CD4-positive, alpha-beta T cell treated with Interleukin-15 for 1 hour (primary cell): ENCODE measurements at regions not wholly inside any gene's neighbourhood (a gene's known extent, or its start where the extent isn't known, plus 50 kb on each side); places are given as distances from the start of the nearest gene placed in this dataset.
"Not testable (repeated sequence)": the region's sequence is repeated elsewhere in the genome, so short reads cannot be mapped to it uniquely, and the experiment has no call there.

Experiments
- DNase-seq: peaks from one replicate; pipeline ENCODE4 v3.0.0-alpha.2; 2020

DNA sequence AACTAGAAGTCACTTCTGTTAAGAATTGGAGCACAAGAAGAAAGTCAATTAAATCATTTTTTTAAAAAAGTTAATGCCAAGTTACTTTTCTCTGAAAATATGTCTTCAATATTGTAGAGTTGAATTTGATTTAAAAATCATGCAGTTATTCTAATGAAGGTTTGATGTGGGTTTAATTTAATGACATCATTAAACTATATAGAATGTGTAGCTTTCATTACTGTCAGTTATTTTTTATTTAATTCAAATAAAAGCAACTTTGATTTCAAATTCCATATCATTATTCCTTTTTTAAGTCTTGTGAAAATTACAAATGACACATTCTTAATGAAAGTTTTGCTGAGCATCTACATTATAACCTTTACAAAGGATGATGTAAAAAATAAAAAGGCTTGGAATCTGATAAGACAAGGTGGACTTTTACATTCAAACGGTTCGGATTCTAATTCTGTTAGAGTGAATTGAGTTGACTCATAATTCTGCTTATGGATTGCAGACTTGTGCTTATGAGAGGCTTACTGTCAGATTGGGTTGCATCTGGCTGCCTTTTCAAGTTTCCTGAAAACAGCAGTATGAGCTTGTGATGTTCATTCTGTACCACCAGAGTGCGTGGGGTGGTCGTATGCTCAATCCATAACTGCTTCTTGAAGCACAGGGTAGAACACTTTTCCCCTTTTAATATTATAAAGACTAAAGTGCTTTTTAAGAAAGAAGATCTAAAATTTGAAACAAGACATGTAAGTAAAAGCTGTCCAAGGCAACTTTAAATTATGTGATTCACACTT is 253.0 kb upstream of the ARRDC3 start:
- no peak for DNase-seq

DNA sequence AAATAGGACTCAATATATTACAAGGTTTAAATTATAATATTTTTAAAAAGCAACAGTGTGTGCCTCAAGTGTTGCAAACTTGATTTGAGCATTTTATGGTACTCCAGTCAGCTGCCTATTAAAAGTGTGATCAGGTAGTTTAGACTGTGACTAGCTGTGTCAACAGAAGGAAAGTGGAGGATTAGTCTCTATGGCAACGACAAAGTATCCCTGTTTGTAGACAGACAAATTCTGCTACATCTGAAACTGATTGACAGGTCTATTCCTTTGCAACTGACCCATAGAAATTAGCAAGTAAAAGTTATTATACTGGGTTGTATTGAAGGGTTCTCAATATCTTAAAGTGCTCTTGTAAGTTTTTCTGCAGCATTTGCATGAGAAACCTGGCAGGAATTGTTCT is 249.8 kb upstream of the ARRDC3 start:
- no peak for DNase-seq

DNA sequence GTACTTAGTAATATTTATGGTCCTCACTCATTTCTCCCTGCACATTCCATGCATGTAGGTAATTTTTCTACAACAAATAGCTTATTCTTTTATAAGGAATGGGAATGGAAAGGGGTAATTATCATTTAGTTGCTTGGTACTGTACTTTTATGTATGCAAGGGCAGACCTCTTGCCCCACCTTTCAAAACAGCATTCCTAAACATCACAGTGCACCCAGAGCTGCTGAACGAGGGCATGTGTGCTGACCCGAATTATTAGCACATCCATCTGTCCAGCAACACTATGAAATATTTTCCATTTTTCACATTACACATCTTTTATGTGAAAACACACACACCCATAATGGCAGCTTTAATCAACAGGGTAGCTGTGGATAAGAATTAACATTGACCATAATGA is 228.6 kb upstream of the ARRDC3 start:
- no peak for DNase-seq

DNA sequence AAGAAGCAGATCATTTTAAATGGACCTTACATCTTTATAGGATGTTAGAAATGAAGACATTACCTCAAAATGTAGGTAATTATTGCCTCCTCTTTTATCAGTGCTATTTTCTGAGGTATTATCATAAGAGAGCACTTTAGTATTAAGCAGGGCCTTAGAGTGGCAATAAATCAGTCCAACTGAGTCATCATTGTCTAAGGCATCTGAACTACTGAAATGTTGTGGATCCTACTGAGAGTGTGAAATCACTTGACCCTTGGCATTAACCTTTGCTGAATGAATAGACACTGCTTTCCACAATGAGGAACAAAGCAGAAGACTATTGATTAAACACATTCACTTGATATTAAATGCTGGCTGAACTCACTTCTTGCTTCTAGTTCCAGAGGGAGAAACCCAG is 224.6 kb upstream of the ARRDC3 start:
- DNase-seq = no peak

DNA sequence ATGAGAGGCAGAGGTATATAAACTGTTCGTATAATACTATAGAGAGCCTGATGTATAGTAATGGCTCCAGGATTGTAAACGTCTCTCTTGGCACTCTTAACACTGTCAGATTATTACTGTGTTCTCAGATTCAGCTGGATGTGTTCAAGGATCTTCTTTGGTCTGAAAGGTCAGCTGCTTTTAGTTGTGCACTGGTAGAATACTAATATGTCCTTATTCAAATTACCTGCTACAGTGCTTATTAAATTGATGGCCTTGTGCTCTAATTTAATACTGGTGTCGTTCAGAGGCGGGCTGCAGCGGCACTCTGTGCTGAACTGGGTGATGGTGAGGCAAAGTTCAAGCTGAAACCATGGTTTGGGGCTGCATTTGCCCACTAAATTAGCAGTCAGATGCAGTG is 216.7 kb upstream of the ARRDC3 start:
- DNase-seq = no peak

DNA sequence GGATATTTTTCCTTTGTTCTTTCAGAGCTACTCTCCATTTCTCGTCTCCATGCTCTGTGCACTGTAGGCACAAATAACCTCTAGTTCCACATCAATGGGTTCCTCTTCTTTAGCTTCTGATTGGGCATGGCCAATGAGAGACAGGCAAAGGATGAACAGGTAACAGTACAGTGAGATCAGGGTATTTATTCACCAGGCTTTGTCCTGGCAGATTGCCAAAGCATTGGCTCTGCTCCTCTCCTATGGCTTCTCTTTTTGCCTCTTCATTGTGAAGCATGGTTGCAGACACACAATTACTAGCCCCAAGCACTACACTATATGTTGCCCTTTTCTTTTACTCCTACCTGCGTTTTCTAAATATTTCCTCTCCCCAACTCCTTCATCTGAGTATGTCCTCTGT is 215.1 kb upstream of the ARRDC3 start:
- no peak for DNase-seq

DNA sequence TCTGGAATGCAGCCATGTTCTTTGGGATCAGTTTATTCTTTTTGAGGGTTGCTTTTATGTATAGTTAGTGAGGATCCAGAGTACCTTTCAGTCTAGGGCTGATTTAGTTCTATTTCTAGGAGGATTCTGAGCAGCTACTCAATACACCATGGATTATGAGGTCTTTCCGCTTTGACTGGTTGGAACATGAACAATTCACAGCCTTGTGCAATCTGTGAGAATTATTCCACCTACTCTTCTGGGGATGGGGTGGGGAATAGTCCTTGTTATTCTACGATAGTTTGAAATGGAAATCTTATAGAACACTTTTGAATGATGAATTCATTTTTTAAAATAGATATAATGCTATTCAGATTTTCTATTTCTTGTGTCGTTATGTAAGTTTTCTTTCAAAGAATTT is 212.3 kb upstream of the ARRDC3 start:
- no peak for DNase-seq

DNA sequence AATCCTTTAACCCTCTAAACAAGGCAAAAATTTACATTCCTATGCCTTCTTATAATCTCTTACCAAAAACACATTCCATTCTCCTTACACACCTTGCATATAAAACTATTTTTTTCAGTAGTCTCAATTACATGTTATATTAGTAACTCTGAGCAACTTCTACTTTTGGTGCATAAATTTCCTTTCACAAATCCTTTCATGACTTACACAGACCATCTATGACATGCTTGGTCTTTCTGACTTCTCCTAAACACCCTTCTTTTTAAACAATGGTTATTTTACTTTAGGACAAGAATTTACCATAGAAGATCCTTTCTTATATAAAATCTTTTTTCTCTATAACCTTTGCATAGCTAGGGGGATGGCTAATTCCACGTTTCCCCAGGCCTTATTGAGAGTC is 208.0 kb upstream of the ARRDC3 start:
- DNase-seq = no peak

DNA sequence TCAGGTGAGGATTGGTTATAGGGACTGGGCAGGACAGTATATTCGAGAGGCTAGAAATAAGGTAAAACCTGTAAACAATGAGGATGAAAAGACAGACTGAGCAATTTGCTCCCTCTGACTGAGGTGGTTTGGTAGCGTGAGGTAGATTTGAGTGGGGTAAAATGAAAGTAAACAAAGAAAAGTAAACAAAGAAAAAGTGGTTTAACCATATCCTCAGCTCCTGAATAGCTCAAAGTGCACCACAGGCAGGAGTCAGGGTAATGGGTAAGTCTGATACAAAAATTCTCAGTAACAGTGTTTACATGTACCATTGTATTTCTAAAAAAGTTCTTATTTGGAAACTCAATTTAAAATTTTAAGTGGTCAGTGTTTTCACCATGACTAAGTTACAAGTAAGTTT is 203.1 kb upstream of the ARRDC3 start:
- no peak for DNase-seq

DNA sequence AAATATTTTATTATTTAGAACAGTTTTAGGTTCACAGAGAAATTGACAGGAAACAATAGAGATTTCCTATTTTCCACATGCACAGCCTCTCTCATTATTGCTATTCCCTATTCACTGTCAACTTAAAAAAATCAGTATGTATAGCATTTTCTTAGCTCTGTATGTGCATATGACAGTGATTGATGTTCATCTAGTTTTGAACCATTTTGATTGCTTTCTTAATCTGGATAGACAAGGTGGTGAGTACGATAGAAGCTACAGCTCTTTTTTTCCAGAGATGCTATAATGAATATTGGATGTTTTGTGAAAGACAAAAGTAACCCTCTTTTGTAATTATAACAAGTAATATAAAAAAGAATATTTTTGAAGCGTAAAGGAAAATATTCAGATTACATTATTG is 201.2 kb upstream of the ARRDC3 start:
- no peak for DNase-seq

DNA sequence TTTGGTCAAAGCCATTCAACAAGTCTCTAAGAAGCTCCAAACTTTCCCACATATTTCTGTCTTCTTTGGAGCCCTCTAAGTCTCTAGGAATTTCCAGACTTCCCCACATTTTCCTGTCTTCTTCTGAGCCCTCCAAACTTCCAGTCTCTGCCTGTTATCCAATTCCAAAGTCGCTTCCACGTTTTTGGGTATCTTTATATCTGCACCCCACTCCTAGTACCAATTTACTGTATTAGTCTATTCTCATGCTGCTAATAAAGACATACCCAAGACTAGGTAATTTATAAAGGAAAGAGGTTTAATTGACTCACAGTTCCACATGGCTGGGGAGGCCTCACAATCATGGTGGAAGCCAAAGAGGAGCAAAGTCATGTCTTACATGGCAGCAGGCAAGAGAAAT is 182.9 kb upstream of the ARRDC3 start:
- DNase-seq = not testable (repeated sequence)

DNA sequence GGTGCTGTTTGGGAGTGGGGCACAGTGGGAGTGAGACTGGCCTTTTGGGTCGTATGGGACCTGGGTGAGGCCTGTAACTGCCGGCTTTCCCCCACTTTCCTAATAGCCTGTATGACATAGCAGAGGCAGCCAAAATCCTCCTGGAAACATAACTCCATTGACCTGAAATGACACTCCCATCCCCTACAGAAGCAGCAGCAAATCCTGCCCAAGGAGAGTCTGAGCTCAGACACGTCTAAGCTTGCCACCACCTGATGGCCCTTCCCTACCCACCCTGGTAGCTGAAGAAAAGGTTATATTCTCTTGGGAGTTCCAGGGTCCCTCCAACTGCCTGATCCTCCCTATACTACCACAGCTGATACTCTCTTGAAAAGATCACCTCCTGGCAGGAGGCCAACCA is 179.8 kb upstream of the ARRDC3 start:
- no peak for DNase-seq

DNA sequence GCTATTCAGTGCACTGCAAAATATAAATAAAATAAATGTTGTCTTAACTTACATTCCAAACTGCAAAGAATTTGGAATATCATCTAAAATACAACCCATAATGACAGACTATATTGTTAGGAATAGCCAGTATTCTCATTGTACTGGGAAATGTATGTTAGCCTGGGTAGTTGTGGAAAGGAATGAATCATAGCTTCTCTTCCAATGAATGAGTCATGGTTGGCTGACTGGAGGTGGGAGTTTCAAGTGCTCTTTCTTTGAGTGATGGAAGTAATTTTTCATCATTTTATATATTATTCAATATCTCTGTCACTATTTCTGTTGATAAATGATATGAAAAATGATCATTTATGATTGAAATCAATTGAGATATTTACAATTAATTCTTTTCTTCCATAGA is 158.6 kb upstream of the ARRDC3 start:
- DNase-seq = no peak

DNA sequence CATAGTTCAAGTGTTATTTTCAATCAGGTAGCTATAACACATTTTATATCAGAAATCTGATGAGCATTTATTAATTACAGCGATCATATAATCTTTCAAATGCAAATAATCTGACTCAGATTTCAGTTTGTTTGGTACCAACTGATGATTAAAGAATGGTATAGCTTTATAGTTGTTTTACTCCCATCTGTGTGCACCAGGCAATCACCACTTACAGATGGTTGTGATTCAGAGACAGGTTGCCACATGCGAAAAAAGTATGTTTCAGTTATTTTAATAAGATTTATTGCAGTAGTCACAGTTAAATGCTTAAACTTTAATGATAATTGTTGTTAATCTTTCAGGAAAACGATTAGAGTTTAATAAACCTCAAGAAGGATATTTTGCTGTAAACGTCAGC is 155.1 kb upstream of the ARRDC3 start:
- no peak for DNase-seq

DNA sequence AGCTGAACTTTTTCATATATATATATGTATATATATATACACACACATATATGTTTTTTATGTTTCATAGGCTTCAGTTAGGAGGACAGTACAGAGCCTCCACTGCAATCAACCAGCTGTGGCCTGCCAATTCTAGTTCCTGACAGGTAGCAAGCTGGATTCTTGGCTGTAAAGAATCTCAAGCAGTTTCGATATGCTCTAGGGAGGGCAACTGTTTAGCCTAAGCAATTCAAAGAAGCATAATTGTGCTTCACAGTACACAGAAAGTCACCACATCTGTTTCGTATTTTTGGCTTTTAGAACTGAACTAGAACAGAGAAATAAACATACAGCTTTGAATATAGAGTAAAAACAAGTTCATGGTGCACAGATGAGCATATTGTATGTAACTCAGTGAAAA is 152.4 kb upstream of the ARRDC3 start:
- no peak for DNase-seq

DNA sequence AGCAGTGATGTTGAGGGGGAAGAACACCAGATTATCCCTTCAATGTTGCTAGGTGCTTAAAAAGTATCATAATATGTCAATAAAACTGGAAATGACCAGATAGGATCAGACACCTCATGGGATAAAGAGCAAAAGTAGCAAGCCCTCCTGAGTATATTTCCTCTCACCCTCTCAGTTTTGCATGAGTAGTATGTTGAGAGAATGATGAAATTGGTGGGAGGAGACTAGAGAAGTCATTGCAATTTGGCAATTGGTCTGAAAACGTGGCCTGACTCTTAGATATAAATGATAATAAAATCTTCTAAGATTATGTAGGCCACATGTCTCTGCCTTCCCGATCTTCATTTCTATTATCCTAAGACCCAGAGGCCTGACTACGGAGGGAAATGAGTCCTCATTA is 151.2 kb upstream of the ARRDC3 start:
- DNase-seq = no peak

DNA sequence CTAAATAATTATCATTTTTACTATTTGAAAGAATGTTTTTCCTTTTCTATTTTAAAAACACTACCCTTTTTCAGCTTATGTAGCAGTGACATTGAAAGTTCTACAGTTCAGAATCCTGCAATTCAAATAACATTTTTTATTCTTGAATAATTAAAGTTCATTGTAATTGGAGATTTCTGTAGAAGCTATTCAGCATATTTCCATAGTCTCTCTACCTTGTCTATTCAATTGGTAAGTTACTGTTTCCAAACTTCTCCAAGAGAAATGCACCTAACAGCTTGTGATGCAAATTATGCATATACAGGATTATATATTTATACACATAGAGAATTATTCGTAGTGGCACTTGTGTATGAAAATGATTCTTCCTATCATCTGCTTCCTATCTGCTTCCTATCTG is 149.7 kb upstream of the ARRDC3 start:
- DNase-seq = no peak

DNA sequence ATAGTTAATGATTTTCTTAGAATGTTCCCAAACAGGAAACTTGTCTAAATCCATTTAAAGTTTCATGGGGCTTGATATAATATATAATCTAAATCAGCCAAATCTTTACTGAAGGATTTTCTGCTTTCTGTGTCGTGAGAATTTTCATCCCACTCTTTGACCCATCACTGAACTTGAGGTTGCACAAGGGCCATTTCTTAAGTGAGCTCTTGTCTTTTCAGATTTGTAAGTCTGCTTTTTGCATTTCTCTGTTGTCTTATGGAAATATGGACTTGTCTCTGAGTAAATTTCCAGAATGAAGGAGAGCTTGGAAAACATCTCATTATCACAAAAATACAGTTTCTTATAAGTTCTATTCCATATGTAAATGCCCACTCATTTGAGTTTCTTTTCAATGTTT is 149.2 kb upstream of the ARRDC3 start:
- DNase-seq = no peak

DNA sequence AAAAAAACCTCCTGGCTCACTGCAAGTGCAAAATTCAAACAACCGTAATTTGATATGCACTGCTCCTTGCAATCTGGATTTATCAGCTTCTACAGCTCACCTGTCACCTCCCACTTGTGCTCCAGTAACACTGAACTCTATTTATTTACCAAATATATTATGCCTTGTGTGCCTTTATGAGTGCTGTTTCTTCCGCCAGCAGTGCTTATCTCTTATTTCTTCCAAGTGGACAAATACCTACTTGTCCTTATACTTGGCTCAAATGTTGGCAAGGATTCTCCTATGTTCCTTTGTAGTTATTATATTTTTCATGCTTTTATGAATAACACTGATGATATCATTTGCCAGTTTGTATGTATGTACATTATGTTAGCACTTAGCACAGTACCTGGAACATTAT is 145.7 kb upstream of the ARRDC3 start:
- no peak for DNase-seq

DNA sequence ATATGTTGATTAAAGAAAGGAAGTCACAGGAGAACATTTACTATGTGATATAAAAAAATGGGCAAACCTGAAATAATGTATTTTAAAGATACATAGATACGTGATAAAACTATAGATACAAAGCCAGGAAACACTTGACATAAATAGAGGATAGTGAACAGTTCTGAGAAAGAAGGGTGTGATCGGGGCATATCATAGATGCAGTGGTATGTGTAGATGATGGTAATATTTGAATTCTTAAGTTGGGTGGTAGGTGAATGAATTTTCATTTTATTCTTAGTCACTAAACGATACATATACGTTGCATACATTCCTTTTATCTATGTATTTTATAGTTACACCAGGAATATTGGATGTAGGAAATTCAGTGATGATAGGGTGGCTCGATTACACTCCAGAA is 138.7 kb upstream of the ARRDC3 start:
- no peak for DNase-seq

DNA sequence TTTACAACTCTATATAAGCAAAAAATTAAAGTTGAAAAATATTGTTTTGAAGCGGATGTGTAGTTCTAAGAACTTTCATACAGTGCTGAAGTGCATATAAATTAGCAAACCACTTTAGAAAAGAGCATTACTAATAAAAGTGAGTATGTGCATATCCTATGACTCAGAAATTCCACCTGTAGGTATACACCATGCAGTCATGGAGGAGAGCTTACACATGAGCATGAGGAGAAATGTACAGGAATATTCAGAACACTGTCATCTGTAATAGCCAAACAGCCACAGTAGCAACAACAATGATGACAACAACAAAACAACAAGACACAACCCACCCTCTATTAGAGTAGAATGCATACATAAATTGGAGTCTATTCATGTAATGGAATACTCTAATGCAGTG is 138.2 kb upstream of the ARRDC3 start:
- no peak for DNase-seq

DNA sequence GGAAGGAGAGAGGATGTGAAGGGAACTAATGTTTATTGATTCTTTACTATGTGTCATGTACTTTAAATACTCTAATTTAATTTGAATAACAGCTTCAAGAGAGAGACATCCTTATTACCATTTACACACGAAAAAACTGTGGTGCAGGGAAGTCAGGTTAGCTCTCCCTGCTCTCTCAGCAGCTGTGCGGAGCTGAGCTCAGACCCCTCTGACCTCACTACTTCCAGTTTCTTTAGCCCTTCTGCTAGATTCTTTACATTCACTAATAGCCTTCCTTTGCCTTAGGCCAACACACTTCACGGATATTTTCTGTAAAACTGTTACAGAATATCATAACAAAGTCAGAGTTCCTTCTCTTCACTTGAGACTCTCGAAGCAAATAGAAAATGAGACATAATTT is 131.3 kb upstream of the ARRDC3 start:
- DNase-seq = no peak

DNA sequence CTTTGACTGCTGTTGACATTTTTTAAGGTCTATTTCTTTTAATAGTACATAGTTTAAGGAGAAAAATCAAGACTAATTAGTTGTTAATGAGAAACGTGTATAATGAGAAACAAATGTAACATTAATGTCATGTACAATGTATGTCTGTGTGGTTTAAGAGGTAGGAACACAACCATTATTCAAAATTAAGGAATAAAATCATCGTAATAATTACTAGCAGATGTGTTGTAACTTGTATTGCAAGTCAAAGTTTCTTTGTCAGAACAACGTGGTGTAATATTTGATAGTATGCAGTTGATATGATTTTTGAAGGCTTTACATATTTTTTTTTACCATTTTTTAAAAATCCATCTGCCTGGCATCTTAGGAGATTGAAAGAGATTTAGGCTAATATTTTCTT is 120.2 kb upstream of the ARRDC3 start:
- no peak for DNase-seq

DNA sequence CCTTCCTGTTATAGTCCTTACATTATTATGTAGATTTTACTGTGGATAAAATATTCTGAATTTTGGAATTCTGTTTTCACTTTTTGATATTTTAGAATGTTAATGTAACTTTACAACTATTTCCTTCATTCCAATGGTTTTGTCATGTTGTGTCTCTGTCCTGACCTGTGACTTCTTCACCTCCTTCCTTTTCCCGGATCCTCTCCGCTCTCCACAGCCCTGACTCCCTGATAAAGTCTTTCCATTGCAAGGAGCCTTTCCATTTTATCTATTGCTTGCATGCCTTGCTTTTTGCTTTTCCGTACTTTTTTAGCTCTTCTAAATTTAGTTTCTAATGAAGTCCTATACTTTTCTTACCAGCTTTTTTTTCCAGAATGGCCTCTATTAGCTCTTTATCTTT is 117.6 kb upstream of the ARRDC3 start:
- DNase-seq = no peak

DNA sequence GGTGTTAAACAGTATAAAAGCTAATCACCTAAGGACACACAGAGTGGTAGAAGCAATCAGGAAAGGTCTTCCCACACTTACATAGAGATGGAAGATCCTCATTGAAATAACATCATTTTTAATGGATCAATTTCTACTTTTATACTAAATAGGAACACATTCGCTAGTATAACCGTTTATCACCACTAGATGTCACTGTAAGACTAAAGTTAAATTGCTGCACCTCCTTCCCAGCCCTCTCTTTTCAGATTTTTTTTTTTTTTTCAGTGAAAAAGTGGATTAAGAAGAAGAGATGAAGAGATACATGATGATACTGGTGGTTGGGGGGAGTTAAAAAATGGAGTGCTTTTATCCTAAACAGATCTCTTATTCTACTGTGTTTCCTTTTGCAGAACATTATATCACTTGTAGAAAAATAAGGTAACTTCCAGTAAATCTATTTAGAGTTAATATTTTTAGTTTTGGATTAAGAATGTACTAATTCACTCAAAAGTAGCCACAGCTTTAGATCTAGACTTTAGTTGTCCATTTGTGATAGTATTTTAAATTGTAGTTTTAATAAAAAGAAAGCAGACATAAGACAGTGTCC is 116.9 kb upstream of the ARRDC3 start:
- DNase-seq = no peak
